ENCODE measurements at regions not wholly inside any gene's neighbourhood (a gene's known extent, or its start where the extent isn't known, plus 50 kb on each side); places are given as distances from the start of the nearest gene placed in this dataset.

GRCh38 chr6:2566048-2566447 is 184.7 kb downstream of the MYLK4 start:
- Histone ChIP-seq H3K9me3 (no peaks in the 10 kb centered on the region), H3K4me1 (peaks cover 0 to 7% (median 5%) of the 10 kb centered on the region in 4 donors), H3K4me3 (no peak overlapping the region), H3K27ac (no peak overlapping the region), H3K27me3 (no peaks in the 10 kb centered on the region), H3K36me3 (no peaks in the 10 kb centered on the region)
- WGBS, 2 donors: 95 to 97% methylated on average over 1 of the region's 1 CpG
- DNase-seq: no peak
- TF ChIP-seq CTCF (IDR thresholded peaks at IDR 0.05) (no peak), EP300 (IDR thresholded peaks at IDR 0.05) (no peak), POLR2A (IDR thresholded peaks at IDR 0.05) (no peak), POLR2AphosphoS5 (IDR thresholded peaks at IDR 0.05) (no peak)
- ATAC-seq (ENCODE audit: low FRiP score in 2 of 2): no peak

GRCh38 chr6:2565499-2565898 is 185.2 kb downstream of the MYLK4 start:
- TF ChIP-seq POLR2A (IDR thresholded peaks at IDR 0.05): no peak
- no peak for TF ChIP-seq POLR2AphosphoS5 (IDR thresholded peaks at IDR 0.05)
- H3K4me3 ChIP-seq: no peak overlapping the region
- H3K27ac ChIP-seq: no peak overlapping the region
- H3K27me3 ChIP-seq: no peaks in the 10 kb centered on the region
- no peak for ATAC-seq (ENCODE audit: low FRiP score in 2 of 2)
- 70 to 73% methylated on average over 5 of the region's 5 CpGs for WGBS, 2 donors
- no peak for DNase-seq
- peaks cover 0 to 7% (median 5%) of the 10 kb centered on the region in 4 donors for H3K4me1 ChIP-seq
- no peaks in the 10 kb centered on the region for H3K9me3 ChIP-seq
- H3K36me3 ChIP-seq: no peaks in the 10 kb centered on the region

GRCh38 chr6:2563635-2564034 is 187.1 kb downstream of the MYLK4 start:
- H3K4me3 ChIP-seq: no peak overlapping the region
- 22 to 39% methylated on average over 6 of the region's 6 CpGs for WGBS, 2 donors
- peak overlapping the region in 2 of 4 donors; percentile 23 to 39 for H3K27ac ChIP-seq
- H3K4me1 ChIP-seq: peaks cover 0 to 7% (median 5%) of the 10 kb centered on the region in 4 donors
- ATAC-seq (ENCODE audit: low FRiP score in 2 of 2): peak; percentile 35 to 75
- no peaks in the 10 kb centered on the region for H3K9me3 ChIP-seq
- H3K27me3 ChIP-seq: no peaks in the 10 kb centered on the region
- no peaks in the 10 kb centered on the region for H3K36me3 ChIP-seq
- DNase-seq: no peak
- peak in 1 of 4 donors; percentile 73 for TF ChIP-seq EP300 (IDR thresholded peaks at IDR 0.05)
- TF ChIP-seq CTCF (IDR thresholded peaks at IDR 0.05): no peak

- TF ChIP-seq CTCF (IDR thresholded peaks at IDR 0.05) (no peak), POLR2AphosphoS5 (IDR thresholded peaks at IDR 0.05) (no peak), POLR2A (IDR thresholded peaks at IDR 0.05) (no peak), EP300 (IDR thresholded peaks at IDR 0.05) (no peak)
- no peaks in the 10 kb centered on the region for H3K27me3 ChIP-seq
- peaks cover 0 to 7% (median 5%) of the 10 kb centered on the region in 4 donors for H3K4me1 ChIP-seq
- H3K36me3 ChIP-seq: no peaks in the 10 kb centered on the region
- H3K27ac ChIP-seq: no peak overlapping the region
- no peak for ATAC-seq (ENCODE audit: low FRiP score in 2 of 2)
- 81 to 83% methylated on average over 4 of the region's 4 CpGs for whole genome bisulfite sequencing, 2 donors
- DNase-seq: no peak
- no peak overlapping the region for H3K4me3 ChIP-seq
- H3K9me3 ChIP-seq: no peaks in the 10 kb centered on the region
Observed at GRCh38 chr6:2562721-2563451, 187.8 kb downstream of the MYLK4 start.

- TF ChIP-seq POLR2AphosphoS5 (IDR thresholded peaks at IDR 0.05): no peak
- no peak for TF ChIP-seq POLR2A (IDR thresholded peaks at IDR 0.05)
- no peak for TF ChIP-seq EP300 (IDR thresholded peaks at IDR 0.05)
- TF ChIP-seq CTCF (IDR thresholded peaks at IDR 0.05): no peak
- no peak for ATAC-seq (ENCODE audit: low FRiP score in 2 of 2)
- WGBS, 2 donors: 77 to 81% methylated on average over 12 of the region's 12 CpGs
- Histone ChIP-seq H3K4me1 (peaks cover 0 to 7% (median 5%) of the 10 kb centered on the region in 4 donors), H3K4me3 (no peak overlapping the region), H3K36me3 (no peaks in the 10 kb centered on the region), H3K27ac (no peak overlapping the region), H3K27me3 (no peaks in the 10 kb centered on the region), H3K9me3 (no peaks in the 10 kb centered on the region)
- DNase-seq: no peak
Observed at GRCh38 chr6:2560917-2561698, 189.6 kb downstream of the MYLK4 start.
